ENCODE measurements at regions not wholly inside any gene's neighbourhood (a gene's known extent, or its start where the extent isn't known, plus 50 kb on each side); places are given as distances from the start of the nearest gene placed in this dataset.

DNA sequence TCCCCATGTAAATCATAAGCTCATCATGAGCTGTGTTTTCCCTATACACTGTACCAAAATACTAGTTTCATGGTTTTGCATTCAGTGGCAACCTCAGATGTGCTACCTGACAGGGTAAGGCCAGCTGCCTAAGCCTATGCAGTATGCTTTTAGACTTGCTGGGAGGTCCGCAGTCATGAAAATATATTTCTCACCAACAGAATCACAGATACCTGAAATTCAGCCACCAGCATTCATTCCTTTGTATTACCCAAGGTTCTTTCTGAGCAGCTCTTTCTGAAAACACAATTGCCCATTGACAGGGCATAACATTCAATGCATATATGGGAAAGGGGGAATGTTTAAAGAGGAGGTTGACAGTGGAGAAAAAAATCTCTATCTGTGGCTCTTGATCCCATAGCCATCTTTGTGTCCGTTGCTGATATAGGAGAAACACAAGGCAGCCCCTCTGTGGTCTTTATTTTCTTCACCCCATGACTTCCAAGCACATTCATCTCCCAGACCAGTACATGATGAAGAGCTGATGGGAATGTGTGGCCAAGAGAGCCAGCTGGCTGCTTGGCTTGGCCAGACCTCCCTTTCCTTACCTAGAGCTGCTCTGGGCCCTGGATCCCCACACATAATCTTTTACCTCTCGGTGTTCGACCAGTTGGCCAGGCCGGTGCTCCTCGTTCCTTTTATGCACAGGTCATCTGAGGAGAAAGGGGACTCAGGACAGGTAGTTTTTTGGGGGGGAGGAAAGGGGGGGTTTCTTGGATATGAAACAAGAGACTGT is 162.9 kb downstream of the KCNA5 start:
- no peaks in the 10 kb centered on the region for H3K9me2 ChIP-seq (replicated peaks; ENCODE audit: insufficient read depth)
- WGBS (ENCODE audit: low lambda C conversion rate, missing lambda C conversion rate): 94% methylated on average over 6 of the region's 6 CpGs
- no peaks in the 10 kb centered on the region for H3K9me3 ChIP-seq (ENCODE audit: low read depth)
- no peak for DNase-seq (ENCODE audit: low spot score)
- peaks cover 20% of the 10 kb centered on the region for H3K4me1 ChIP-seq (ENCODE audit: insufficient read depth)
- no peaks in the 10 kb centered on the region for H3K27me3 ChIP-seq
- no peak overlapping the region for H3K27ac ChIP-seq
- no peak overlapping the region for H3K4me2 ChIP-seq
- no peak overlapping the region for H2AFZ ChIP-seq
- H3K4me3 ChIP-seq: no peak overlapping the region
- no peaks in the 10 kb centered on the region for H3K36me3 ChIP-seq (replicated peaks; ENCODE audit: insufficient read depth, low read depth)
- H3K79me2 ChIP-seq: no peaks in the 10 kb centered on the region
- H4K20me1 ChIP-seq (ENCODE audit: insufficient read depth, poor library complexity, severe bottlenecking): no peaks in the 10 kb centered on the region
- TF ChIP-seq CTCF (IDR thresholded peaks at IDR 0.05; ENCODE audit: poor library complexity): no peak

DNA sequence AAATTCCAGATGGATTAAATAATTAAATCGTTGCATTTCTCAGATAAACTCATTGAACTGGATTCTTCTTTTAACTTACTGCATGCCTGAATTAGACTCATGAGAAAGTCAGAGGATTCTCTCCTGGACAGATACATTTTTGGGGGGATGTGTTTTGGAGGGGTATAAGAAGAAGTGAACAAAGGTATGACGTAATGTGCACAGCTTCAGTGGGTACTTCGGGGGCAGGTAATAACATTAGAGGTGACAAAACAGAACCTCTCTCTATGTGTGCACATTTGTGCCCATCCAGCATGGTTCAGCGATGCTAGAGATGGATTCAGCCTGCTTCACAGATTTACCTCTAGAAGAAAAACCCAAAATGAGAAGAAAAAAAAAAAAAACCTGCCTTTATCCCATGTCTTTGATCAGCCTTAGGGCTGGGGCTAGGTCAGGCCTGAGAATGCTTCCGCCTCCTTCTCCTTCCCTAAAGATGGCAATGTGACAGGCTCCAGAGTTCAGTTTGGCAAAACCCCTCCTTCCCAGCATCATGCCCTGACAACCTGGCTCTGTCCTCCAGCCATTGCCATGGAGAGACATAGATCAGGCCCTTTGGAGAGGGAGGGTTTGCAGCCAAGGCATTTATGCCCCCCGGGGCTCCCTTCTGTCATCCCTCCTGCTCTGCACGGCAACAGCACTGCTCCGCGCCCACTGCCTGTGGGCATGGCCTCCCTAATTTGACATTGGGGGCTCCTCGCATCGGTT is 166.7 kb downstream of the KCNA5 start:
- Histone ChIP-seq H3K27me3 (no peaks in the 10 kb centered on the region), H4K20me1 (ENCODE audit: insufficient read depth, poor library complexity, severe bottlenecking) (no peaks in the 10 kb centered on the region), H3K79me2 (no peaks in the 10 kb centered on the region), H3K9me2 (replicated peaks; ENCODE audit: insufficient read depth) (no peaks in the 10 kb centered on the region), H3K4me3 (no peak overlapping the region), H3K36me3 (replicated peaks; ENCODE audit: insufficient read depth, low read depth) (no peaks in the 10 kb centered on the region), H3K27ac (no peak overlapping the region), H2AFZ (no peak overlapping the region), H3K4me1 (ENCODE audit: insufficient read depth) (no peaks in the 10 kb centered on the region), H3K4me2 (no peak overlapping the region), H3K9me3 (ENCODE audit: low read depth) (no peaks in the 10 kb centered on the region)
- no peak for DNase-seq (ENCODE audit: low spot score)
- no peak for TF ChIP-seq EZH2 (IDR thresholded peaks at IDR 0.05; ENCODE audit: borderline replicate concordance)
- TF ChIP-seq EZH2phosphoT487 (IDR thresholded peaks at IDR 0.05; ENCODE audit: low read depth, severe bottlenecking, unreplicated experiment): no peak
- 88% methylated on average over 11 of the region's 11 CpGs for WGBS (ENCODE audit: low lambda C conversion rate, missing lambda C conversion rate)

GRCh38 chr12:5210923-5211290 is 167.2 kb downstream of the KCNA5 start:
- TF ChIP-seq EZH2 (IDR thresholded peaks at IDR 0.05; ENCODE audit: borderline replicate concordance) (no peak), CTCF (IDR thresholded peaks at IDR 0.05; ENCODE audit: poor library complexity) (no peak), EZH2phosphoT487 (IDR thresholded peaks at IDR 0.05; ENCODE audit: low read depth, severe bottlenecking, unreplicated experiment) (no peak)
- no peak overlapping the region for H2AFZ ChIP-seq
- no peak overlapping the region for H3K4me2 ChIP-seq
- H3K9me2 ChIP-seq (replicated peaks; ENCODE audit: insufficient read depth): no peaks in the 10 kb centered on the region
- no peaks in the 10 kb centered on the region for H3K9me3 ChIP-seq (ENCODE audit: low read depth)
- H3K36me3 ChIP-seq (replicated peaks; ENCODE audit: insufficient read depth, low read depth): no peaks in the 10 kb centered on the region
- H3K4me1 ChIP-seq (ENCODE audit: insufficient read depth): no peaks in the 10 kb centered on the region
- H3K27ac ChIP-seq: no peak overlapping the region
- DNase-seq (ENCODE audit: low spot score): no peak
- H3K27me3 ChIP-seq: no peaks in the 10 kb centered on the region
- no peak overlapping the region for H3K4me3 ChIP-seq
- no peaks in the 10 kb centered on the region for H4K20me1 ChIP-seq (ENCODE audit: insufficient read depth, poor library complexity, severe bottlenecking)
- WGBS (ENCODE audit: low lambda C conversion rate, missing lambda C conversion rate): 89% methylated on average over 6 of the region's 6 CpGs
- no peaks in the 10 kb centered on the region for H3K79me2 ChIP-seq

- no peak for DNase-seq (ENCODE audit: low spot score)
- no peak overlapping the region for H3K27ac ChIP-seq
- no peaks in the 10 kb centered on the region for H3K36me3 ChIP-seq (replicated peaks; ENCODE audit: insufficient read depth, low read depth)
- H2AFZ ChIP-seq: no peak overlapping the region
- 93% methylated on average over 2 of the region's 2 CpGs for WGBS (ENCODE audit: low lambda C conversion rate, missing lambda C conversion rate)
- no peaks in the 10 kb centered on the region for H3K4me1 ChIP-seq (ENCODE audit: insufficient read depth)
- no peak overlapping the region for H3K4me2 ChIP-seq
- no peaks in the 10 kb centered on the region for H4K20me1 ChIP-seq (ENCODE audit: insufficient read depth, poor library complexity, severe bottlenecking)
- no peaks in the 10 kb centered on the region for H3K9me2 ChIP-seq (replicated peaks; ENCODE audit: insufficient read depth)
- H3K27me3 ChIP-seq: no peaks in the 10 kb centered on the region
- H3K9me3 ChIP-seq (ENCODE audit: low read depth): no peaks in the 10 kb centered on the region
- H3K4me3 ChIP-seq: no peak overlapping the region
- H3K79me2 ChIP-seq: no peaks in the 10 kb centered on the region
- TF ChIP-seq EZH2 (IDR thresholded peaks at IDR 0.05; ENCODE audit: borderline replicate concordance): no peak
- no peak for TF ChIP-seq CTCF (IDR thresholded peaks at IDR 0.05; ENCODE audit: poor library complexity)
- no peak for TF ChIP-seq EZH2phosphoT487 (IDR thresholded peaks at IDR 0.05; ENCODE audit: low read depth, severe bottlenecking, unreplicated experiment)
Observed at GRCh38 chr12:5213336-5213735, 169.7 kb downstream of the KCNA5 start.
